ENCODE measurements at regions not wholly inside any gene's neighbourhood (a gene's known extent, or its start where the extent isn't known, plus 50 kb on each side); places are given as distances from the start of the nearest gene placed in this dataset.

GRCh38 chr1:214740471-214740870 lies 137.5 kb downstream of the CENPF start:
- TF ChIP-seq CTCF (IDR thresholded peaks at IDR 0.05): no peak
- TF ChIP-seq POLR2A (IDR thresholded peaks at IDR 0.05): no peak
